ENCODE measurements at regions not wholly inside any gene's neighbourhood (a gene's known extent, or its start where the extent isn't known, plus 50 kb on each side); places are given as distances from the start of the nearest gene placed in this dataset.
A peak's percentile ranks its signal among the peaks of the same experiment; 100 is the strongest.

GRCh38 chr2:138171244-138171643 is 207.0 kb downstream of the HNMT start:
- Histone ChIP-seq H3K36me3 (ENCODE audit: control insufficient read depth, insufficient read depth, low read length) (no peaks in the 10 kb centered on the region), H3K4me3 (ENCODE audit: low read depth, low read length) (no peak overlapping the region), H3K27me3 (ENCODE audit: control insufficient read depth, insufficient read depth, low read length) (no peaks in the 10 kb centered on the region)
- TF ChIP-seq CTCF (IDR thresholded peaks at IDR 0.05; ENCODE audit: insufficient read depth, low read length, poor library complexity, severe bottlenecking) = no peak
- DNase-seq (ENCODE audit: low read depth) = no peak

- Histone ChIP-seq H3K36me3 (ENCODE audit: control insufficient read depth, insufficient read depth, low read length) (no peaks in the 10 kb centered on the region), H3K4me3 (ENCODE audit: low read depth, low read length) (no peak overlapping the region), H3K27me3 (ENCODE audit: control insufficient read depth, insufficient read depth, low read length) (no peaks in the 10 kb centered on the region)
- DNase-seq (ENCODE audit: low read depth) = no peak
- TF ChIP-seq CTCF (IDR thresholded peaks at IDR 0.05; ENCODE audit: insufficient read depth, low read length, poor library complexity, severe bottlenecking) = no peak
These were observed 210.8 kb downstream of the HNMT start for GRCh38 chr2:138175066-138175465.

GRCh38 chr2:138176862-138177439 is 212.7 kb downstream of the HNMT start:
- H3K36me3 ChIP-seq (ENCODE audit: control insufficient read depth, insufficient read depth, low read length) = no peaks in the 10 kb centered on the region
- no peak overlapping the region for H3K4me3 ChIP-seq (ENCODE audit: low read depth, low read length)
- no peaks in the 10 kb centered on the region for H3K27me3 ChIP-seq (ENCODE audit: control insufficient read depth, insufficient read depth, low read length)
- no peak for TF ChIP-seq CTCF (IDR thresholded peaks at IDR 0.05; ENCODE audit: insufficient read depth, low read length, poor library complexity, severe bottlenecking)
- no peak for DNase-seq (ENCODE audit: low read depth)

GRCh38 chr2:138177693-138178092 is 213.4 kb downstream of the HNMT start:
- Histone ChIP-seq H3K36me3 (ENCODE audit: control insufficient read depth, insufficient read depth, low read length) (no peaks in the 10 kb centered on the region), H3K27me3 (ENCODE audit: control insufficient read depth, insufficient read depth, low read length) (no peaks in the 10 kb centered on the region), H3K4me3 (ENCODE audit: low read depth, low read length) (no peak overlapping the region)
- TF ChIP-seq CTCF (IDR thresholded peaks at IDR 0.05; ENCODE audit: insufficient read depth, low read length, poor library complexity, severe bottlenecking) = no peak
- DNase-seq (ENCODE audit: low read depth) = no peak

GRCh38 chr2:138180692-138181386 is 216.6 kb downstream of the HNMT start:
- Histone ChIP-seq H3K36me3 (ENCODE audit: control insufficient read depth, insufficient read depth, low read length) (no peaks in the 10 kb centered on the region), H3K4me3 (ENCODE audit: low read depth, low read length) (no peak overlapping the region), H3K27me3 (ENCODE audit: control insufficient read depth, insufficient read depth, low read length) (no peaks in the 10 kb centered on the region)
- no peak for DNase-seq (ENCODE audit: low read depth)
- TF ChIP-seq CTCF (IDR thresholded peaks at IDR 0.05; ENCODE audit: insufficient read depth, low read length, poor library complexity, severe bottlenecking) = peak; percentile 17
